GM08714 (cell line): ENCODE measurements at regions not wholly inside any gene's neighbourhood (a gene's known extent, or its start where the extent isn't known, plus 50 kb on each side); places are given as distances from the start of the nearest gene placed in this dataset.

ENCODE experiments used
- H3K4me3 ChIP-seq: fragments of 200-500 bp; sonication (Bioruptor generic); 2 replicates; pipeline ENCODE4 v1.5.1; 2014; ENCODE audit warnings: mild to moderate bottlenecking, low read length, inconsistent platforms
- ZNF274 ChIP-seq: IDR thresholded peaks from 2 replicates; pipeline ENCODE4 v1.6.1; 2012; ENCODE audit warnings: mild to moderate bottlenecking, low read depth, low read length

DNA sequence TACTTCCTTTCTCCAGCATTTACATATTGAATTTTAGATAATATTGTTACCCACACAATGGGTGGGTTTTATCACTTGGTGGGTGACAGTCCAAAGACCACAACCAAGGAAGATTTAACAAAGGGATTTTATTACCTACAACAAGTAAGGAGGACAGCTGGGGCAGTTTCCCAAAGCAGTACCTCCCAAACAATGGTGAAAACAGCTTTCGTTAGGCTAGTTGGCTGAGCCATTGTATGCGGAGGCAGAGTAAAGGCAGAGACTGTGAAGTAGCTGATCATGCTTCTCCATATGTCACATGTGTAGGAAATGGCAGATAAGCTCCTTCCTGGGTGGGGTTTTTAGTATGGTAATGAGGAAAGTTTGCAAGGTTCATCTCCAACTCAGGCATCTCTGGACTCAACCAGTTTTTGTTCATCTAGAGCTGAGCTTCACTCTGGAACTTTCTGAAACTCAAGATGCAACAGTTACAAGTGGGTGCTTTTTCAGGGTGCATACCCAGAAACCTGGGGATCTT is 104.3 kb upstream of the PSMD7 start:
- TF ChIP-seq ZNF274, result no peak
- H3K4me3 ChIP-seq, result no peak overlapping the region

DNA sequence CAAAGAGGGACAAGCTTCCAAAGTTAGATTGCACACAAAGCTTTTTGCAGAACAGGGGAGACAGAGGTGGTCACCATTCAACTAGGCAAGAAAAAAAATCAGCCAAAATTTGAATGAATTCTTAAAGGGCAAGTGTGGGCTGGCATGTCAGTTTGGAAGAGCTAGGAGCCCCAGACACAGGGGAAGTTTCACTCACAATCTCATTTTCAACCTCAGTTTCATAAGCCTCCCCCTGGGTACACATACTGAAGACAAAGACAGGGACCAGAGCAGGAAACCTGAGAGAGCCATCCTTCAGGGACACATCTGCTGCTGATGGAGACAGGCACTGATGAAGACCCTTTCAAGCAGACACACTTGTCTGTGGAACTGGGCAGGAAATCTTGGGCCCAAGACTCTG is 106.3 kb upstream of the PSMD7 start:
- no peak overlapping the region for H3K4me3 ChIP-seq
- no peak for TF ChIP-seq ZNF274

DNA sequence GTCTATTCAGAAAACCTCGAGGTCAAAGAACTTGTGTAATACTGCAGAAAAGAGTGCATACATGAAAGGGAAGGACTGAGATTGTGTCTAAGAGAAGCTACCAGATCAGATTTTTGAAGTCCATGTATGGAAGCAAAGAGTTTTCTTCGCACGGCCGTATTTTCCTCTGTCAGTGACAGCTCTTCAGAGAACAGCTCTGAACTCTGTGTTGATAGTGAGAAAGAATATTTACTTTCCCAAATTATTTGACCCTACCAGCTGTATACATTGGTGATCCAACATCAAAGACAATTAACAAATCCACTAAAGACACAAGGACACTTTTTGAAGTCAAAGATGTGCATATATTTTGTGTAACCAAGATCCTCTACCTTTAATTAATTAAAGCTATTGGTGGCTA is 107.8 kb upstream of the PSMD7 start:
- no peak for TF ChIP-seq ZNF274
- no peak overlapping the region for H3K4me3 ChIP-seq

DNA sequence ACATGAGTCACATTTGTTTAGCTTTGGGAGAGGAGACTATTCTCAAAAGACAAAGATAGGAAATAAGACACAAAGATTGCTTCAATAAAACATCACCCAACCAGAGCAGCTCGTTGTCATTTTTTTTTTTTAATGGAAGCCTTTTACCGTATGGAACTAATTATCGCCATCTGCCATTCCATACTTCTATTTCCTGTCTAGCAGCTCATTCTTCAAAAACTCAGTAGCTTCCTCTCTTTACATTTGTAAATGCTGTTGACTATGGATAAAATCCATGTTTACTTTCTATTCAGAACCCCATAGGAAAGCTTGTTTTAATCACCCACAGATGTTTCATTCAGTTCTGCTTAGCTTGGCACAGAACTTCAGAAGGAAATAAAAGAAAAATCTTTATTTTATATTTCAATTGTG is 110.0 kb upstream of the PSMD7 start:
- H3K4me3 ChIP-seq, result no peak overlapping the region
- TF ChIP-seq ZNF274, result no peak

DNA sequence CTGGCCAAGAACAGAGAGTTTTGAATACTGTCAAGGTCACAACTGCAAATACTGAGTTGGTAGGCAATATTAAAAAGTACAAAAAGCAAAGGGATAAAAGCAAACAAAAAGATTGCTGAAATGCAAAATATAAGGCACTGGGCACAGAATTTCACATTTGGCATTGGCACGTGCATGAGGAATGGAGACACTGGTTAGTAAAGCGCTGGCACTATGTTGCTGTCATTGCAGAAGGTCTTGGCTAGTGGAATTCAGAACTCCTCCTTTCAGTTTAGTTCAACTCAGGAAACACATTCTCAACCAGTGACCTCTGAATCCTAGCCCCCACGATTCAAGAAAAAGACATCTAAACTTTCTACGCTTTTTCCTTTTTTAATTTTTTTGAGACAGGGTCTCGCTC is 111.8 kb upstream of the PSMD7 start:
- H3K4me3 ChIP-seq, result no peak overlapping the region
- TF ChIP-seq ZNF274, result no peak

DNA sequence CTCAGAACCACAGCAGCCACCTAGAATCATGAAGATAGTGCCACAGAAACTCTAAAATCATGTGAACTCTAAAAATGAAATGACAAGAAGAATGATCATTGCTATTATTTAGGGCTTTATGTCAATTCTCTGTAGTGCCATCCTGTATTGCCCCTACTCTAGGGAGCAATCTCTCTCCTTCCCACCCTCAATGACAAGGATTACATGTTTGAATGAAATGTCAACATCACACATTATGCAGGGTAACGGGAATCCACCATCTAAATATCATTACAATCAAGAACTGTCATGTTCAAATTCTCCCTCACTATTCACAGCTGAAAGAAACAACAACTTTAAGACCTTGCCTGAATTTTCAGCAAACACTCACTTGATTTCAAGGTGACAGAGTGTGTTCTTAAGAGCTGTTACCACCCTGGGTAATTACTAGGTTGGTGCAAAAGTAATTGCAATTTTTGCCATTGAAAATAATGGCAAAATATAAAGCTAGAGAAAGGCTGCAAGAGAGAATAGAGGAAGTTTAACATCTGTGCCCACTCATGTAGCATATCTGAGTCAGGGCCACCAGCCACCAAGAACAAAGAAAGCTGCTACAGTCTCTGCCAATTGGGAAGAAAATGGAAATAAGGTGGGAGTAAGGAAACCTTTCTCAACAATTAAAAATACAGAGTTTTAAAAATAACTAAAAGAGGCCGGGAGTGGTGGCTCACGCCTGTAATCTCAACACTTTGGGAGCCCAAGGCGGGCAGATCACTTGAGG is 112.8 kb upstream of the PSMD7 start:
- no peak for TF ChIP-seq ZNF274
- H3K4me3 ChIP-seq, result no peak overlapping the region

DNA sequence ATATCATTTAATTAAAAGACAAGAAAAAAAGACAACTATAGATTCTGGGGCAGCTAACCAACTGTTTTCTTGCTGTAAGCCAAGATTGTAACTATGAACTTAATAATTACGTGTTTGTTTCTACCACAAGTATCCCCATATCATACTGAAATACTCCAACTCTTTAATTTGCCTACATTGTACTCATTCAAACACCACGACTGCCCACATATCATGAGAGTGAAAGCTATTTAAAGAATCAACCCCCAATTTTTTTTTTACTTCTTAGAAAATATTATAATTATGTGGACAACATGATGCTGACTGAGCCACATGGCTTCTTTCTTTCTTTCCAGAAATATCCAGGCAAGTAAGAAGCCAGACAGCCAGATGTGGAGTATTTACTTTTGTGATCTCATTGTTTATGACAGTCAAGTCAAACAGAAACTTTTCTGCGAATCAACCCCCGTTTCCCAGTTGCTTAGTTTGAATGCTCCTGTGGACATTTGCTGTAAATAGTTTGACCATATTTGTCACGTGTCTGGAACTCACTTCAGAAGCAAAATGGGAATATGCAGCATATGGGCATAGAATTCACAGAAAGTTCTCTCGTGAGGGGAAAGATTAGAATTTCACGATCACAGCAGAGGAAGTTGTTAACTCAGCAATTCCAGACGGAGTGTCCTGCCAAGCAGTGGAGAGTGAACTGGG is 126.8 kb upstream of the PSMD7 start:
- H3K4me3 ChIP-seq, result no peak overlapping the region
- no peak for TF ChIP-seq ZNF274

DNA sequence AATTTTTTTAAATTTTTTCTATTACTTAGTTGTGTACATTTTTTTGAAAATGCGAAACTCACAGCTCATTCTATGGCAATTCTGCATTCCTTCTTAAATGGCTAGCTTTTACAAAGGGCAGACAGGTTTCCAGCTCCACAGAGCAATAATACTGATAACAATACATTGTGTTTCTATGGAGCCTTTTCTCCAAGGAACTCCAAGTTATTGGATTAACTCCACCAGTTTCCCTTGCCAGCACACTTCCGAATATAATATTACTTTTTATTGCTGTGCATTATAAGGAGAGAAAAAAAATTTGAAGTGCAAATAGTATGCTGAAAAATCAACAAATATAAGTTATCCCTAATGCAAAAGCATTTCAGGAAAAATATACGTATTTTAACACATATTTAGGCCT is 127.5 kb upstream of the PSMD7 start:
- H3K4me3 ChIP-seq, result no peak overlapping the region
- no peak for TF ChIP-seq ZNF274

DNA sequence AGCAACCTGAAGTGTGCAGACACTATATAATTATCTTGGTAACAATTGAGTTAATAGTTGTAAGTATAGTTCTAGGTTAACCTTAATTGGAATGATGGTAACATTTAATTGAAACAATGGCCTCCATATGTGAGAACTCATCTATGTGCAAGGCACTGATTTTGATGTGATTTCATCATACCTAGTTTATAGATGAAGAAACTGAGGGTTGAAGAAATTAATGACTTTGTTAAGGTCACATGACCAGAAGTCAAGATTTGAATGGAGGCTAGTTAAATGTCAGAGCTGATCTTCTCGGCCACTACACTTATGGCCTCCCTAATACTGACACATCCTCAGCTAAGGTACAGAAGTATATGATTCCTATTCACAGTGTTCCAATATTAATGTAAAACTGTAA is 128.2 kb upstream of the PSMD7 start:
- TF ChIP-seq ZNF274, result no peak
- H3K4me3 ChIP-seq, result no peak overlapping the region

DNA sequence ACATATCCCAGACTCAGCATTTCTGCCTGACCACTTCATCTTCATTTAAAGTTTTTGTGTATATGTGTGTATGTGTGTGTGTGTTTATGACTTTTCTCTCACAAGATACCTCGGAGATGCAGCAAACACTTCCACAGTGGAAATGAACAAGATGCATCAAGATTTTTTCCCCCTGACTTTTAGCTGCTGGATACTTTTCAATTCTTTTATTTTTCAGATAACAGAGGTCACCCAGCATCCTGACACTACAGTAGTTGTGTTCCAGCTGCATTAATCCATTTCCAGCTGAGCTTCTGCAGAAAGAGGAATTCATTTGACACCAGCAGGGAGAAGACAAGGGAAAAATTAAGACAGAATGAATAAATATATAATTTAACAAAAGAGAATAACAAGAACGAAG is 130.2 kb upstream of the PSMD7 start:
- H3K4me3 ChIP-seq, result no peak overlapping the region
- no peak for TF ChIP-seq ZNF274

DNA sequence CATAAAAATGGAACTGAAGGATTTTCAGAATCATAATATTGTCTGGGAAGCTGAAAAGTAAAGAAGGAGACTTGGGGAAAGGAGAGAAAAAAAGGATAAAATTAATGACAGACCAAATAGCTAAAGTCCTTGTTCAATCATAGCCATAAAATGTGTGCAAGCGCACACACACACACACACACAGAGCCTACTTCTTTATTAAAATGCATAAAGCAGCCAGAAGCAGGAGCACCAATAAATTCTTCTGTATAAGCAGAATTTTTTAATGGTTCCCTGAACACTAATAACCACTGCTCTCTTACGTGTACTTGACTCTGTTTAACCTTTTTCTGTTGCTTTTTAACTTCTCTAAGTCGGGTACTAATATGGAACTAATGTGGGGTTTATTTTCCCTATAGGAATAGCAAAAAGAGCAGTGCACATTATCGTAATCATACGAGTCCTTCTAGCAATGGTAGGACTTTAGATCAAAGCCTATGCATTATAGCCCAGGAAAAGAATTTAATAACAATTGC is 131.0 kb upstream of the PSMD7 start:
- no peak for TF ChIP-seq ZNF274
- H3K4me3 ChIP-seq, result no peak overlapping the region

DNA sequence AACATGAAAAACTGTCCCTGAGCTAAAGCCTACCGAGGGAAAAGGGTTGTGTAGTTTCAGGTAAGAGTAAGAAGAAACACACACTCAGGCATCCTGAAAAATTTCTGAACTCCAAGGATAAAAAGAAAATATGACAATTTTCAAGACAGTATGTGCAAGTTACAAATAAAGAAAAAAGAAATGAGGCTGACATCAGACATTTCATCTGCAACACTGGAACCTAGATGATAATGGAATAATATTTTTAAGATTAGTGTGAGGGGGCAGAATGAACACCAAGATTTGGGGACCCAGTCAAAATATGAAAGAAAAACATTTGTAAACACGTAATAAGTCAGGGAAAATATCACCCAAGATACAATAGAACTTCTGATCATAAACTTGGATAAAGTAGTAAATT is 135.9 kb upstream of the PSMD7 start:
- no peak for TF ChIP-seq ZNF274
- no peak overlapping the region for H3K4me3 ChIP-seq

DNA sequence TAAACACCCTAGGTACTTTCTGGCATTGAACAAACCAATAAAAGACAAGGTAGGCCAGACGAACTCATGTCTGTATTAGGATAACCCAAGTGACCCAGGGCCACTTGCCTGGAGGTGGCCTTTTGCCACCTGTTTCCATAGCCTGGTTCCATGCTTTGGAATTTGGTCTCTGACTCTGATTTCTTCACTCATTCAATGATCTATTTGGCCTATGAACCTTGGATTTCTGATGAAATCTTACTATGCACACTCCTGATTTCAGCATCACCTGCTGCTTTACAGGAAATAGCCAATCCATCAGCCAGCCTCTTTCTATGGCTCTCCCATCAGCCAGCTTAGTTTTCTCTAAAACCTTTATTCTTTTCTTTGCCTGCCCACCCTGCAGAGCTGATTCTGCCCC is 142.8 kb upstream of the PSMD7 start:
- no peak overlapping the region for H3K4me3 ChIP-seq
- no peak for TF ChIP-seq ZNF274

DNA sequence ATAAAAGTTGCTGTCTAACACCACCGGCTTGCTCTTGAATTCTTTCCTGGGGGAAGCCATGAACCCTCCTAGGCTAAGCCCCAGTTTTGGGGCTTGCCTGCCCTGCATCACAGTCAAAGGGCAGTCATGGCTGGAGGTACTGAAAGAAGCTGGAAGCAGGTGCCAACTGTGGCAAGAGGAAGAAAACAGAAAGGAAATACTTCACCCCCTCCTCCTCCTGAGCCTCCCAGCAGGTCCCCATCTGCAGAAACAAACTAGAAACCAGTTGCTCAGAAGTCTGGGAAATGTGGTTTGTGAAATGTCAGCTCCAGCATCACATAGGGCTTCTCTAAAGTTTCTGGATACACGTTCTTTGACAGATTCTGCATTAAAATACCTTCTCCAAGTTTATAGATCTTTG is 150.0 kb upstream of the PSMD7 start:
- TF ChIP-seq ZNF274, result no peak
- no peak overlapping the region for H3K4me3 ChIP-seq

DNA sequence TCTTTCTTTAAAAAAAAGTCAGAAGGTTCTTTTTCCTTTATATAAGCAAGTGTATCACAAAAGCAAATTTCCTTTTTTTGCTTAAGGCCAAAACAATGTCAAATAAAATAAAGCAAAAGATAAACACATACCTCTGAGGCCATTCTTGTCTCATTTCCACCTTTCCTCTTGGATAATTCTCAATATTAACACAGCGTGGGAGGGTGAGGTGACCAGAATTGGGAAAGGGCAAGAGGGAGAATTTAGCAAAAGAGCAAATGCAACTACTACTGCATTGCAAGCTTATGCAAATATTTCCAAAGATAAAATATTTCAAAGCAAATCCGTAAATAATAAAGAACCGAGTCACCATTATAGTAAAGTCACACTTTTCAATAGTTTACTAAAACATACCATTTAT is 153.4 kb upstream of the PSMD7 start:
- no peak for TF ChIP-seq ZNF274
- no peak overlapping the region for H3K4me3 ChIP-seq
